GM13976 (cell line): ENCODE measurements at regions not wholly inside any gene's neighbourhood (a gene's known extent, or its start where the extent isn't known, plus 50 kb on each side); places are given as distances from the start of the nearest gene placed in this dataset.
"Not testable (repeated sequence)": the region's sequence is repeated elsewhere in the genome, so short reads cannot be mapped to it uniquely, and the experiment has no call there.

Source experiments
- DNase-seq: peaks from one replicate; pipeline ENCODE4 v3.0.0; 2012; ENCODE audit warnings: low spot score
- CTCF ChIP-seq: IDR thresholded peaks from 2 replicates; pipeline ENCODE4 v1.5.1; 2012; ENCODE audit warnings: borderline replicate concordance, mild to moderate bottlenecking; ENCODE audit not compliant: insufficient read depth; ENCODE audit errors: extremely low read depth, missing control alignments, control extremely low read depth
- in situ Hi-C: fragments of 300-500 bp; cut with MboI; formaldehyde crosslinking; loops from one replicate; pipeline ENCODE4 v1.12.0; 2022; ENCODE audit warnings: low sequenced_read_pairs, mixed read lengths, inconsistent platforms; ENCODE audit not compliant: unreplicated experiment

DNA sequence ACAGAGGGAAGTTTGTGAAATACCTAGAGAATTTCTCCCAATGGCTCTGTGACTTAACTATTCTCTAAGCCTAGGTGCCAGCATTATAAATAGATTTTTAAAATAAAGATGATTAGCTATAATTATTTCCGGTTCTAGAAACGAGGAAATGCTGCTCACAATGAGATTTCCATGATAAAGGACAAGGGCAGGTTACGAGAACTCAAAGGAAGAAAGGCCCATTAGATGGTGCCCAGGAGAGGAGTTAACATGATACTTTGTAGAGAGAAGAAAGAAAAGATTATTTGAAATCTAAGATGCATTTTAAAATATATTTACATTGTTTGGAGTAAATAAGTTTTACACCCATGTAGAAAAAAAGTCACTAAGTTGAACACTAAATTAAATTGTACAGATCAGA is 538.3 kb upstream of the PTGER4 start:
- in situ Hi-C loops: no loop called here
- DNase-seq: no peak
- no peak for TF ChIP-seq CTCF

GRCh38 chr5:40137223-40137622 is 542.5 kb upstream of the PTGER4 start:
- in situ Hi-C loops: no loop called here
- TF ChIP-seq CTCF: no peak
- no peak for DNase-seq

- in situ Hi-C loops: no loop called here
- no peak for TF ChIP-seq CTCF
- DNase-seq: no peak
Measured at GRCh38 chr5:40134883-40135520, 544.7 kb upstream of the PTGER4 start.

DNA sequence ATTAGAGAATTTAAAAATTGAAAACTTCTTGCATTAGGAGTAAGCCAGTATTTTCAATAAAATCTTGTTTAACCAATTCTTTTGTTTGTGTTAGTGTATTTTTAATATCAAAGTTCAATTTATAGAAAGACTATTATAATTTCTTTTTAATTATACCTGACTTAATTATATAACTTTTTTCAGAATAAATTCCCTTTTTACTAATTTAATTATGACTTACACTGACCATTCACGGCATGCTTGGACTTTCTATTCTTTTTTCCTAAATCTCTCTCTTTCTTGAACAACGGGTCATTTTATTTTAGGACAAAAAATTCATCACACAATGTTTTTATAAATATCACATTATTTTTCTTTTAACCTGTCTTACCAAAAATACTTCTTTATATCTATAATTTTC is 555.3 kb upstream of the PTGER4 start:
- no peak for DNase-seq
- in situ Hi-C loops: no loop called here
- no peak for TF ChIP-seq CTCF

DNA sequence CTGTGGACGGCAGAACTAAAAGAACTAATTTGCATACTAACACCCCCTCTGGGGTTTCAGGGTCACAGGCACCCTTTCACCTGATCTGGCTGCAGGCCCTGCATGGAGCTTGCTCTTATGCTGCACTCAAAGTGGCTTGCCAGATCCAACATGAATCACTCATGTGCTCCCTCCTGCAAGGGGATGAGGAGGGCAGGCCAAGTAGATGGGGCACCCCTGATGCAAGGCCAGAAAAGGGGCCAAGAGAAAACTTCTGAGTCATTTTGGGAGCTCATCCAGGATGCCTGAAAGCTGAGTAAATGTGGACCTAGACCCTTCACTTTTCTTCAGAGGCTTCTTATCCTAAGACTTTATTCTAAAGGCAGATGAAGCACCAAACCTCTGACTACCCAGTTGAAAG is 558.5 kb upstream of the PTGER4 start:
- in situ Hi-C loops: no loop called here

DNA sequence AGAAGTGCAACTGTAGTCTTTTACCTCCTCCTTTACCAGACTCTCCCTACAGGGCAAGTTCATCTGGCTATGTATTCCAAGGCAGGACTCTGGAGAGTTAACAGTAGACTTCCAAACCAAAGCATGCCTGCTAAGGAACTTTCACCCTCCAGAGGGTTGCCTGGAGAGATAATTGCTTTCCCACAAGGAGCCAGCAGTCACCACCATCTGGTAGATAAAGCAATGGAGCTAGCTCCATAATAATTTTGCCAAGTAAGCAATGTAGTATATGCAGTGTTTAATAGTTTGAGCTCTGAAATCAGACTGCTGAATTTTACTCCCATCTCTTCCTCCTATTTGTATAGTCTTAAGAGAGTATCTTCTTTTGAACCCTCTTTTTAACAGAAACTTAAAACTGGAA is 566.8 kb upstream of the PTGER4 start:
- no peak for TF ChIP-seq CTCF
- in situ Hi-C loops: no loop called here
- no peak for DNase-seq

More for the DNA sequence above, 558.5 kb upstream of the PTGER4 start:
- TF ChIP-seq CTCF: no peak
- no peak for DNase-seq

- in situ Hi-C loops, DNase-seq: not testable (repeated sequence)
Measured at GRCh38 chr5:40111036-40111435, 568.7 kb upstream of the PTGER4 start.

- DNase-seq, in situ Hi-C loops: not testable (repeated sequence)
Measured at GRCh38 chr5:40108764-40109390, 570.8 kb upstream of the PTGER4 start.

GRCh38 chr5:40107786-40108185 is 571.9 kb upstream of the PTGER4 start:
- DNase-seq, in situ Hi-C loops: not testable (repeated sequence)
